Esophagus (tissue), 2 donors: ENCODE measurements at regions not wholly inside any gene's neighbourhood (a gene's known extent, or its start where the extent isn't known, plus 50 kb on each side); places are given as distances from the start of the nearest gene placed in this dataset.

ENCODE experiments used
- H3K27ac ChIP-seq, 2 donors: one replicate each; pipeline ENCODE4 v1.5.1; 2013; ENCODE audit warnings: low read depth in 2 of 2, mild to moderate bottlenecking in 2 of 2, inconsistent platforms in 1 of 2, low read length in 1 of 2, moderate library complexity in 1 of 2
- H3K27me3 ChIP-seq, 2 donors: one replicate each; pipeline ENCODE4 v1.6.1; 2013; ENCODE audit warnings: low read length in 2 of 2, control low read depth in 1 of 2, mild to moderate bottlenecking in 1 of 2; ENCODE audit not compliant: insufficient read depth in 2 of 2, control insufficient read depth in 1 of 2
- H3K36me3 ChIP-seq, 2 donors: one replicate each; pipeline ENCODE4 v1.6.1; 2013; ENCODE audit warnings: low read length in 1 of 2; ENCODE audit not compliant: control insufficient read depth in 2 of 2, insufficient read depth in 2 of 2
- H3K4me1 ChIP-seq, 2 donors: one replicate each; pipeline ENCODE4 v1.6.1; 2013; ENCODE audit warnings: low read length in 1 of 2; ENCODE audit not compliant: control insufficient read depth in 2 of 2, insufficient read depth in 2 of 2
- H3K4me3 ChIP-seq, 2 donors: one replicate each; pipeline ENCODE4 v1.5.1; 2013; ENCODE audit warnings: low read length in 2 of 2, mild to moderate bottlenecking in 2 of 2, low read depth in 1 of 2, moderate library complexity in 1 of 2
- H3K9me3 ChIP-seq, 2 donors: one replicate each; pipeline ENCODE4 v1.6.1; 2013; ENCODE audit warnings: mild to moderate bottlenecking in 2 of 2, low read depth in 1 of 2, low read length in 1 of 2, moderate library complexity in 1 of 2; ENCODE audit not compliant: control insufficient read depth in 2 of 2, insufficient read depth in 1 of 2
- WGBS, 2 donors: extraction: QIAGEN DNeasy Blood & Tissue Kit; methylation state at CpG; one replicate each; pipeline ENCODE4 v1.1.7; 2013; 5-methylcytosine and 5-hydroxymethylcytosine counted together
- donor health status: healthy with polysubstance abuse.
- donor health status: Bipolar disorder and iron deficiency.

DNA sequence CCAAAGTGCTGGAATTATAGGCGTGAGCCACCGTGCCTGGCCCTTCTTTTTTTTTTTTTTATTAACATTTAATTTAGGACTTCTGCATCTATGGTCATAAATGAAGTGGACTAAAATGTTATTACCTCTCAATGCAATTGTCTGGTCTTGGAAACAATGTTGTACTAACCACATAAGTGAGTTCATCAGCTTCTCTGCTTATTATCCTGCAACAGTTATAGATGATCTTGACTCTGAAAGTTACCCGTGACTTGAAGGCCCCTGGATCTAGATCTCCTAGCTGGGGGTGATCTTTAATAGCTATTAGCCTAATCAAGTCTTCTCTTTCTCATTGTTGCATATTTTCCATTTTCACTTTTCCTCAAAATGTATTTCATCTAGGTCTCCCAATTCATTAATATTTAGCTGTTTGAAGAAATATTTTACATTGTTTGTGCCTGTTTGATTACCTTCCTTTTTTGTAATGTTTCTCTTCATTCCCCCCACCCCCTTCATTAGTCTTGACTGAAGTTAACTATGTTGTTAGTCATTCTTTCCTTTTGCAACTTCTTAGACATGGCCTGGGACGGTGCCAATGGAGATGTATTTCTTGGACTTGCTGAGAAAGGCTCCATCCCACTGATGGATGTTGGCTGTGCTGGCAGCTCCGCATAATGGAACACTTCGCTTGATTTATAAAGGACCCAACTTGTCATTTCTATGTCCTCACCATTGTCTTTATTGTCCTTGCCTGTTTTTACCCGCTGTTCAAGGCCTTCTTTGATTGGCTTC is 141.6 kb upstream of the RIOK3 start:
- Histone ChIP-seq H3K4me3 (no peak overlapping the region), H3K9me3 (no peaks in the 10 kb centered on the region), H3K27me3 (no peaks in the 10 kb centered on the region), H3K27ac (peak overlapping the region; percentile 18 to 67), H3K36me3 (no peaks in the 10 kb centered on the region), H3K4me1 (peaks cover 0 to 2% of the 10 kb centered on the region in 2 donors)
- 57 to 68% methylated on average over 7 of the region's 7 CpGs for WGBS, 2 donors

DNA sequence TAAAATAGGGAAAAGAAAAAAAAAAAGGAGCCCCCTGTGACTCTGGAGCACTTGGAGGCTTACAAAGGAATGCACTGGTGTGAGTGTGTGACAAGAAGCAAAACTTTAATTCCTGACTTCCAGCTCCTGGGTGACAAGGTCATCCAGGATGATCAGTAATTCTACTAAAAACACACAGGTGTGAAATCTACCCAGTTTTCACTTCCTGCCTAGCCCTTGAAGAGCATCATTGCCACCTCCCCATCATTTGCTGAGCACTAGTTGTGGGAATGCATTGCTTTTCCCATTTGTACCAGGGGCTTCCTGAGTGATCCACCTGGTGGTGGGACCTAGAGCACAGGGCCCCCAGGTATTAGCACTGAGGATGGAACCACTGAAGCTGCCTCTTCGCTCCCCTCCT is 139.7 kb upstream of the RIOK3 start:
- H3K9me3 ChIP-seq, result no peaks in the 10 kb centered on the region
- H3K4me1 ChIP-seq, result no peaks in the 10 kb centered on the region
- H3K27me3 ChIP-seq, result no peaks in the 10 kb centered on the region
- H3K27ac ChIP-seq, result no peak overlapping the region
- no peaks in the 10 kb centered on the region for H3K36me3 ChIP-seq
- no peak overlapping the region for H3K4me3 ChIP-seq
- WGBS, 2 donors, result 100% methylated on average over 1 of the region's 1 CpG

DNA sequence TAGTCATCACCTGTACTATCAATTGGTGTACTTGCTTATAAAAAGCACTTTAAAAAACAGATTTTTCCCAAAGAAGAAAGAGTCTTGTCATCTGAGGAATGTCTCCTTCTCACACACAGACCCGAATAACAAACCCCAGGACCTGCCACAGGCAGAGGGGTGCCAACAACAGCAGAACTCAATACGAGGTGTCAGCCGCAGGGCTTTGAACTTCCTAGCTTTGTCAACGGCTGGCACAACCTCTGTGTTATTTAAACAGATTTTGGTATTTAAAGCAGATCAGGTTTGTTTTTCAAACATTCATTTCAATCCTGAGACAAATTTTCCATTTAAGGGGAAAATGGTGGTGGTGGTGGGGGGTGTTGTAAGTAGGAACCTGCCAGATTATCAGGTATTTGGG is 138.4 kb upstream of the RIOK3 start:
- no peaks in the 10 kb centered on the region for H3K4me1 ChIP-seq
- H3K36me3 ChIP-seq, result no peaks in the 10 kb centered on the region
- H3K27ac ChIP-seq, result no peak overlapping the region
- WGBS, 2 donors, result 70 to 77% methylated on average over 4 of the region's 4 CpGs
- no peak overlapping the region for H3K4me3 ChIP-seq
- no peaks in the 10 kb centered on the region for H3K9me3 ChIP-seq
- no peaks in the 10 kb centered on the region for H3K27me3 ChIP-seq

DNA sequence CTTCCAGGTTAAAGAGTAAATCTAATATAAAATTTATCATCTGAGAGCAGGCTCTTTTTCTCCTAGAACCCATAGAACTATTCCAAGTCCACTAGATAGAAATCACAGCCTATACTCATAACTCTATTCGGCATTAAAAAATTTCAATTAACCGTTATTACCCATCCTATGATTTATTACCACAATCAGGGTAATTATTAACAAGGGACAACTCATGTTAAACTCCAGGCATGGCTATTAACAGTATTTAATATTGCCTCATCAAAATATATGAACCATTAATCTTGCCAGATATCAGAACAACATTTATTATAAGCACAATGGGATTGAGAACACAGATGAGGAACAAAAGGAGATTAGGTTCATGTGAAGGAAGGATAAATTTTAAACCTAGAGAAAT is 136.8 kb upstream of the RIOK3 start:
- Histone ChIP-seq H3K9me3 (no peaks in the 10 kb centered on the region), H3K27me3 (no peaks in the 10 kb centered on the region), H3K36me3 (no peaks in the 10 kb centered on the region), H3K4me3 (no peak overlapping the region), H3K4me1 (no peaks in the 10 kb centered on the region), H3K27ac (no peak overlapping the region)
- 74 to 94% methylated on average over 2 of the region's 2 CpGs for WGBS, 2 donors

- H3K36me3 ChIP-seq, result no peaks in the 10 kb centered on the region
- no peak overlapping the region for H3K27ac ChIP-seq
- no peaks in the 10 kb centered on the region for H3K27me3 ChIP-seq
- H3K4me1 ChIP-seq, result no peaks in the 10 kb centered on the region
- no peak overlapping the region for H3K4me3 ChIP-seq
- H3K9me3 ChIP-seq, result no peaks in the 10 kb centered on the region
These were observed 136.1 kb upstream of the RIOK3 start for GRCh38 chr18:23316988-23317387.

DNA sequence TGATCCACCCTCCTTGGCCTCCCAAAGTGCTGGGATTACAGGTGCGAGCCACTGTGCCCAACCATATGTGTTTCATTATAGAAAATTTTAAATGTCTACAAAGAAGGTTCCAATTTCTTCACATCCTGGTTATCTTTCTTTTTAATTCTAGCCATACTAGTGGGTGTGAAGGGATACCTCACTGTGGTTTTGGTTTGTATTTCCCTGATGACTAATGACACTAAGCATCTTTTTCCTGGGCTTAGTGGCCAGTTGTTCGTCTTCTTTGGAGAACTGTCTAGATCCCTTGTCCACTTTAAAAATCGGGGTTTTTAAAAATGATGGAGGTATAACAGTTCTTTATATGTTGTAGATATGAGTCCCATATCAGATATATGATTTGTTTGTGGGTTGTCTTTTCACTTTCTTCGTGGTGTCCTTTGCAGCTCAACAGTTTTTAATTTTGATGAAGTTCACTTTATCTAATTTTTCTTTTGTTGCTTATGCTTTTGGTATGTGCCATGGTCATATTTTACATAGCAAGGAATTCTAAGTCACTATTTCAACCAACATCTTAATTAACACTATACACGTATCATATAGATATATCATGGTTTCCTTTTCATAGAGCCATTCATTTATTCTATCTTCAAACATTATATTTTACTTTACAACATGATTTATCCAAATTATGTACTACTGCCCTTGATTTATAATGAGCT is 135.0 kb upstream of the RIOK3 start:
- H3K27ac ChIP-seq, result no peak overlapping the region
- H3K4me1 ChIP-seq, result no peaks in the 10 kb centered on the region
- no peak overlapping the region for H3K4me3 ChIP-seq
- H3K36me3 ChIP-seq, result no peaks in the 10 kb centered on the region
- 87 to 88% methylated on average over 5 of the region's 5 CpGs for WGBS, 2 donors
- H3K27me3 ChIP-seq, result no peaks in the 10 kb centered on the region
- no peaks in the 10 kb centered on the region for H3K9me3 ChIP-seq

GRCh38 chr18:23320709-23321236 is 132.3 kb upstream of the RIOK3 start:
- no peak overlapping the region for H3K4me3 ChIP-seq
- no peaks in the 10 kb centered on the region for H3K36me3 ChIP-seq
- WGBS, 2 donors, result 56 to 64% methylated on average over 1 of the region's 1 CpG
- H3K27ac ChIP-seq, result no peak overlapping the region
- H3K4me1 ChIP-seq, result no peaks in the 10 kb centered on the region
- H3K27me3 ChIP-seq, result no peaks in the 10 kb centered on the region
- H3K9me3 ChIP-seq, result no peaks in the 10 kb centered on the region

- Histone ChIP-seq H3K4me3 (no peak overlapping the region), H3K36me3 (no peaks in the 10 kb centered on the region), H3K9me3 (no peaks in the 10 kb centered on the region), H3K27ac (no peak overlapping the region), H3K27me3 (no peaks in the 10 kb centered on the region), H3K4me1 (no peaks in the 10 kb centered on the region)
- WGBS, 2 donors, result 87 to 90% methylated on average over 5 of the region's 5 CpGs
These were observed 131.1 kb upstream of the RIOK3 start for GRCh38 chr18:23321996-23322395.

GRCh38 chr18:23324056-23324811 is 128.9 kb upstream of the RIOK3 start:
- 92 to 93% methylated on average over 11 of the region's 11 CpGs for WGBS, 2 donors
- Histone ChIP-seq H3K27me3 (no peaks in the 10 kb centered on the region), H3K9me3 (no peaks in the 10 kb centered on the region), H3K27ac (no peak overlapping the region), H3K4me3 (no peak overlapping the region), H3K4me1 (no peaks in the 10 kb centered on the region), H3K36me3 (no peaks in the 10 kb centered on the region)
